Endodermal cell (in vitro differentiated cells): ENCODE measurements at regions not wholly inside any gene's neighbourhood (a gene's known extent, or its start where the extent isn't known, plus 50 kb on each side); places are given as distances from the start of the nearest gene placed in this dataset.

ENCODE experiments used
- DNase-seq: peaks from one replicate; pipeline ENCODE4 v3.0.0-alpha.2; 2017
- H3K27ac ChIP-seq: 2 replicates; pipeline ENCODE4 v1.5.1; 2013; ENCODE audit warnings: mild to moderate bottlenecking, low read depth, low read length, moderate library complexity
- H3K27me3 ChIP-seq: 2 replicates; pipeline ENCODE4 v1.6.1; 2013; ENCODE audit warnings: mild to moderate bottlenecking, low read length, moderate library complexity; ENCODE audit not compliant: insufficient read depth, control insufficient read depth, poor library complexity, severe bottlenecking
- H3K36me3 ChIP-seq: 2 replicates; pipeline ENCODE4 v1.7.0; 2013; ENCODE audit warnings: mild to moderate bottlenecking, low read length, moderate library complexity; ENCODE audit not compliant: control insufficient read depth, insufficient read depth
- H3K4me1 ChIP-seq: one replicate; pipeline ENCODE4 v1.7.0; 2013; ENCODE audit warnings: low read length; ENCODE audit not compliant: control insufficient read depth, insufficient read depth
- H3K4me3 ChIP-seq: 2 replicates; pipeline ENCODE4 v1.5.1; 2013; ENCODE audit warnings: mild to moderate bottlenecking, low read length, moderate library complexity
- H3K9ac ChIP-seq: 2 replicates; pipeline ENCODE4 v1.6.1; 2013; ENCODE audit warnings: mild to moderate bottlenecking, low read length, moderate library complexity; ENCODE audit not compliant: poor library complexity, severe bottlenecking; ENCODE audit errors: extremely low read depth
- H3K9me3 ChIP-seq: 2 replicates; pipeline ENCODE4 v1.6.1; 2013; ENCODE audit warnings: mild to moderate bottlenecking, low read length, moderate library complexity; ENCODE audit not compliant: control insufficient read depth
- H3K27ac Mint-ChIP-seq: 2 replicates; pipeline ENCODE4 v1.8.0; 2020; ENCODE audit warnings: mixed read lengths
- H3K27me3 Mint-ChIP-seq: 2 replicates; pipeline ENCODE4 v1.8.0; 2021; ENCODE audit warnings: mild to moderate bottlenecking, mixed read lengths; ENCODE audit not compliant: insufficient read depth
- H3K36me3 Mint-ChIP-seq: 2 replicates; pipeline ENCODE4 v1.8.0; 2020; ENCODE audit warnings: low read depth, mixed read lengths
- H3K4me1 Mint-ChIP-seq: 2 replicates; pipeline ENCODE4 v1.8.0; 2020; ENCODE audit warnings: mixed read lengths
- H3K4me3 Mint-ChIP-seq: 2 replicates; pipeline ENCODE4 v1.8.0; 2020; ENCODE audit warnings: mild to moderate bottlenecking, moderate library complexity, mixed read lengths
- H3K9me3 Mint-ChIP-seq: 2 replicates; pipeline ENCODE4 v1.8.0; 2020; ENCODE audit warnings: mild to moderate bottlenecking, mixed read lengths
- CTCF ChIP-seq: fragments of 200-600 bp; sonication (generic); conservative IDR thresholded peaks from 2 replicates; pipeline ENCODE4 v1.5.0; 2021; ENCODE audit warnings: antibody characterized with exemption, mild to moderate bottlenecking
- WGBS, 2 experiments: methylation state at CpG; one replicate each; pipeline versions ENCODE4 v1.1.5 to v1.1.7; 2013; ENCODE audit warnings: missing lambda C conversion rate in 2 of 2, mixed read lengths in 1 of 2; ENCODE audit not compliant: insufficient coverage in 1 of 2, insufficient read length in 1 of 2; 5-methylcytosine and 5-hydroxymethylcytosine counted together

- H3K4me3 ChIP-seq = no peak overlapping the region
- no peaks in the 10 kb centered on the region for H3K36me3 ChIP-seq
- no peaks in the 10 kb centered on the region for H3K4me1 ChIP-seq
- Mint-ChIP-seq H3K4me3 (no peak overlapping the region), H3K9me3 (no peaks in the 10 kb centered on the region), H3K27ac (no peak overlapping the region), H3K4me1 (peaks cover 3% of the 10 kb centered on the region), H3K27me3 (no peaks in the 10 kb centered on the region), H3K36me3 (no peaks in the 10 kb centered on the region)
- DNase-seq = no peak
- no peak overlapping the region for H3K27ac ChIP-seq
- no peaks in the 10 kb centered on the region for H3K9me3 ChIP-seq
- no peaks in the 10 kb centered on the region for H3K27me3 ChIP-seq
- 83 to 100% methylated on average over 1 to 2 of the region's 2 CpGs for WGBS, 2 experiments
- no peak overlapping the region for H3K9ac ChIP-seq
- no peak for TF ChIP-seq CTCF
Observed at GRCh38 chr18:66126266-66126665, 375.5 kb downstream of the CDH7 start.

GRCh38 chr18:66124394-66124793, 373.6 kb downstream of the CDH7 start:
- no peaks in the 10 kb centered on the region for H3K9me3 Mint-ChIP-seq
- H3K27ac Mint-ChIP-seq = no peak overlapping the region
- no peak for DNase-seq
- Histone ChIP-seq H3K4me1 (no peaks in the 10 kb centered on the region), H3K27me3 (no peaks in the 10 kb centered on the region), H3K9ac (no peak overlapping the region), H3K4me3 (no peak overlapping the region), H3K9me3 (no peaks in the 10 kb centered on the region), H3K36me3 (no peaks in the 10 kb centered on the region), H3K27ac (no peak overlapping the region)
- TF ChIP-seq CTCF = peak; percentile 75
- H3K4me1 Mint-ChIP-seq = peaks cover 3% of the 10 kb centered on the region
- no peaks in the 10 kb centered on the region for H3K27me3 Mint-ChIP-seq
- 77% methylated on average over 1 of the region's 2 CpGs; no CpG with 5 or more reads in 1 of the 2 experiments for WGBS, 2 experiments
- no peak overlapping the region for H3K4me3 Mint-ChIP-seq
- H3K36me3 Mint-ChIP-seq = no peaks in the 10 kb centered on the region

GRCh38 chr18:66119347-66119746, 368.5 kb downstream of the CDH7 start:
- Mint-ChIP-seq H3K4me3 (no peak overlapping the region), H3K9me3 (no peaks in the 10 kb centered on the region), H3K27ac (no peak overlapping the region), H3K4me1 (no peaks in the 10 kb centered on the region), H3K36me3 (no peaks in the 10 kb centered on the region), H3K27me3 (no peaks in the 10 kb centered on the region)
- H3K4me1 ChIP-seq = no peaks in the 10 kb centered on the region
- no peak for DNase-seq
- H3K9ac ChIP-seq = no peak overlapping the region
- H3K9me3 ChIP-seq = no peaks in the 10 kb centered on the region
- H3K4me3 ChIP-seq = no peak overlapping the region
- no peak overlapping the region for H3K27ac ChIP-seq
- no peaks in the 10 kb centered on the region for H3K36me3 ChIP-seq
- H3K27me3 ChIP-seq = no peaks in the 10 kb centered on the region
- no peak for TF ChIP-seq CTCF
